Adrenal gland (tissue), 5 donors: ENCODE measurements at regions not wholly inside any gene's neighbourhood (a gene's known extent, or its start where the extent isn't known, plus 50 kb on each side); places are given as distances from the start of the nearest gene placed in this dataset.

Experiments used
- CTCF ChIP-seq, 6 experiments: fragments of 450-650 bp in 4 of 6; fragments of 200-600 bp in 2 of 6; sonication (generic) in 1 of 6; IDR thresholded peaks; 1 replicate in 5 of 6; 2 replicates in 1 of 6; pipeline versions ENCODE4 v1.5.1 to v1.8.0; 2016 to 2021; ENCODE audit warnings: antibody characterized with exemption in 6 of 6, mild to moderate bottlenecking in 2 of 6, moderate library complexity in 1 of 6
- POLR2A ChIP-seq, 2 donors: fragments of 450-650 bp; IDR thresholded peaks; one replicate each; pipeline ENCODE4 v1.6.1; 2017; ENCODE audit warnings: antibody characterized with exemption in 2 of 2, mild to moderate bottlenecking in 2 of 2, moderate library complexity in 1 of 2
- donor health status: DM: no; HTN: no; CAD: no.

DNA sequence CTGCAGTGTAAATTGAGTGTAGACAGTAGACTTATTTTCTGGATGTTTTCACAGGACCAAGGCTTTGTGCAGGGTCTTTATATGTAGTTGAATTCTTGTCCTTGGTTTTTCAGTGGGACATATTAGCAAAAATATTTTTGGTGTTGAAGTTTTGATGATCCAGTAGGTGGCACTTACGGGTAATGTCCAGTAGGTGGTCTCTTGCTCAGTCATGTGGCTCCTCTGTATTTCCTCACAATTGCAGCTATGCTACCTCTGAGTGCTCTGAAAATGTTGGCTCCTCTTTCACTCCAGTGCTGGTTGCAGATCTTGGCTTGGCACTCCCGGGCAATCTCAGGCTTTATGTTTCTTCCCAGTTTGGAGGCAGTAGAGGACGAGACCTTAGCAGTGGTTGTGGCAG, 419.8 kb upstream of the AMOT start:
- TF ChIP-seq CTCF (IDR thresholded peaks at IDR 0.05) (peak in 1 of 6 experiments; percentile 8), POLR2A (IDR thresholded peaks at IDR 0.05) (no peak)
